ENCODE measurements at regions not wholly inside any gene's neighbourhood (a gene's known extent, or its start where the extent isn't known, plus 50 kb on each side); places are given as distances from the start of the nearest gene placed in this dataset.

DNA sequence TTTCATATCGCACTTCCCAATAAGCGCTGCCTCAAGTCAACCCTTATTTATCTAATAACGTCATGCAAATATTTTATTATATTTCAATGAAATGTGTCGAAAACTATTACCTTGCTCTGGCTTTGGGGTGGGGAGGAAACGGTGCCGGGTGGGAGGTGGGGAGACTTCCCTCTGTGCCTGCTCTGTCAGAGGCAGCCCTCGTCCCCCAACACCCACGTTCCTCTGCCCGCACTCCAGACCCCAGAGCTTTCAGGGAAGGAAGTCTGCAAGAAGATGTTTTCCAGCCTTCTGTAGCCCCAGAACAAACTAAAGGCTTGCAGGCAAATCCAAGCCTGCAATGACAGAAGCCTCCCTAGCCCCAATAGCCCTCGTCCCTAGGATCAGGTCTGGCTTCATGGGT is 235.7 kb downstream of the BUD13 start:
- Histone ChIP-seq H3K27me3 (ENCODE audit: control insufficient read depth, insufficient read depth, low read length) (no peaks in the 10 kb centered on the region), H4K20me1 (ENCODE audit: control insufficient read depth, extremely low read depth, insufficient read depth, low read length) (no peaks in the 10 kb centered on the region), H3K79me2 (ENCODE audit: control insufficient read depth, insufficient read depth, low read length) (no peaks in the 10 kb centered on the region), H3K9me3 (ENCODE audit: control insufficient read depth, insufficient read depth, low read depth, low read length) (no peaks in the 10 kb centered on the region), H3K27ac (ENCODE audit: insufficient read depth, low read length) (no peak overlapping the region), H2AFZ (ENCODE audit: low read length) (no peak overlapping the region), H3K4me2 (ENCODE audit: extremely low read depth, insufficient read depth, low read length) (no peak overlapping the region), H3K4me3 (replicated peaks in 1 of 4; ENCODE audit: control extremely low read depth in 1 of 4, insufficient read depth in 1 of 4, low read depth in 3 of 4, low read length in 4 of 4) (no peak overlapping the region), H3K4me1 (ENCODE audit: control insufficient read depth, extremely low read depth, insufficient read depth, low read length) (no peaks in the 10 kb centered on the region), H3K9ac (ENCODE audit: insufficient read depth, low read length) (no peak overlapping the region), H3K36me3 (ENCODE audit: control insufficient read depth, insufficient read depth, low read length) (no peaks in the 10 kb centered on the region)
- TF ChIP-seq EZH2 (IDR thresholded peaks at IDR 0.05; ENCODE audit: low read length, missing control alignments): no peak
- TF ChIP-seq, protein P1, sequence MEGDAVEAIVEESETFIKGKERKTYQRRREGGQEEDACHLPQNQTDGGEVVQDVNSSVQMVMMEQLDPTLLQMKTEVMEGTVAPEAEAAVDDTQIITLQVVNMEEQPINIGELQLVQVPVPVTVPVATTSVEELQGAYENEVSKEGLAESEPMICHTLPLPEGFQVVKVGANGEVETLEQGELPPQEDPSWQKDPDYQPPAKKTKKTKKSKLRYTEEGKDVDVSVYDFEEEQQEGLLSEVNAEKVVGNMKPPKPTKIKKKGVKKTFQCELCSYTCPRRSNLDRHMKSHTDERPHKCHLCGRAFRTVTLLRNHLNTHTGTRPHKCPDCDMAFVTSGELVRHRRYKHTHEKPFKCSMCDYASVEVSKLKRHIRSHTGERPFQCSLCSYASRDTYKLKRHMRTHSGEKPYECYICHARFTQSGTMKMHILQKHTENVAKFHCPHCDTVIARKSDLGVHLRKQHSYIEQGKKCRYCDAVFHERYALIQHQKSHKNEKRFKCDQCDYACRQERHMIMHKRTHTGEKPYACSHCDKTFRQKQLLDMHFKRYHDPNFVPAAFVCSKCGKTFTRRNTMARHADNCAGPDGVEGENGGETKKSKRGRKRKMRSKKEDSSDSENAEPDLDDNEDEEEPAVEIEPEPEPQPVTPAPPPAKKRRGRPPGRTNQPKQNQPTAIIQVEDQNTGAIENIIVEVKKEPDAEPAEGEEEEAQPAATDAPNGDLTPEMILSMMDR (conservative IDR thresholded peaks at IDR 0.05 in 1 of 2, IDR thresholded peaks at IDR 0.05 in 1 of 2; ENCODE audit: low read depth in 1 of 2, low read length in 2 of 2): no peak
- no peak for DNase-seq (ENCODE audit: low read depth in 2 of 2)

DNA sequence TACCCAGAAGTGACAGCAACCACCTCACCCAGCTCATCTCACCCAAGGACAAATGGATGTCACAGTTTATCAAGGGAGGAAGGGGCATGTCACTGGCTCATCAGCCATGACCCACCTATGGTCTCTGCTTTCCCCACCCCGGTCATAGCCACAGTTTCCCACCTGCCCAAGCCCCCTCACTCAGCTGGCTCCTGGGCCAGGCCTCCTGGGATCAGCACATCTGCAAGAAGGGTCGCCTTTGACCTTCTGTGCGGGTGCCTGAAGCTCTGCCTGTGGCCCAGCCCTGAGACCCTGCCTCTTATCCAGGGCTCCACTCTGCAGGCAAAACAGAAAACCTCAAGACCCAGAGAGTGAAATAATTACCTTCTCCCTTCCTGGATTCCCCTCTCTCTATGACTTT is 236.4 kb downstream of the BUD13 start:
- Histone ChIP-seq H3K9me3 (ENCODE audit: control insufficient read depth, insufficient read depth, low read depth, low read length) (no peaks in the 10 kb centered on the region), H3K79me2 (ENCODE audit: control insufficient read depth, insufficient read depth, low read length) (no peaks in the 10 kb centered on the region), H3K36me3 (ENCODE audit: control insufficient read depth, insufficient read depth, low read length) (no peaks in the 10 kb centered on the region), H4K20me1 (ENCODE audit: control insufficient read depth, extremely low read depth, insufficient read depth, low read length) (no peaks in the 10 kb centered on the region), H2AFZ (ENCODE audit: low read length) (no peak overlapping the region), H3K4me1 (ENCODE audit: control insufficient read depth, extremely low read depth, insufficient read depth, low read length) (no peaks in the 10 kb centered on the region), H3K27me3 (ENCODE audit: control insufficient read depth, insufficient read depth, low read length) (no peaks in the 10 kb centered on the region), H3K4me3 (replicated peaks in 1 of 4; ENCODE audit: control extremely low read depth in 1 of 4, insufficient read depth in 1 of 4, low read depth in 3 of 4, low read length in 4 of 4) (no peak overlapping the region), H3K4me2 (ENCODE audit: extremely low read depth, insufficient read depth, low read length) (no peak overlapping the region), H3K9ac (ENCODE audit: insufficient read depth, low read length) (no peak overlapping the region), H3K27ac (ENCODE audit: insufficient read depth, low read length) (no peak overlapping the region)
- DNase-seq (ENCODE audit: low read depth in 2 of 2): no peak
- TF ChIP-seq EZH2 (IDR thresholded peaks at IDR 0.05; ENCODE audit: low read length, missing control alignments): no peak
- TF ChIP-seq, protein P1 (conservative IDR thresholded peaks at IDR 0.05 in 1 of 2, IDR thresholded peaks at IDR 0.05 in 1 of 2; ENCODE audit: low read depth in 1 of 2, low read length in 2 of 2): no peak

DNA sequence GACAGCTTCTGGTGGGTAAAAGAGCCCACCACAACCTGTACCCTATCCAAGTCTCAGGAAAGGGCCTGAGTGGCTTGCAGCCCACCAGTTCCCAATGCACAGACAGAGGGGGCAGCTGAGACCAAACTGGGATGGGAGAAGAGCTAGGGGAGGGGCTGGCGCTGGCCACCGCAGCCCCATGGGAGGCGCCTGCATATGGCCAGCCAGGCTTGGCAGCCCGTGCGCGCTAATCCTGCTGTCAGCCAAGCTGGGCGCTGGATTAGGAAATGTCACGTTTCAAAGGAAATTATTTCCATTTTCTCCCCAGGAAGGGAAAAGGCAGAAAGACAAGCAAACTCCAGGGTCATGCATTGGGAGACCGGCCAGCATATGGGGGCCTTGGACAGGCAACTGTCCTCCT is 236.8 kb downstream of the BUD13 start:
- DNase-seq (ENCODE audit: low read depth in 2 of 2): no peak
- no peaks in the 10 kb centered on the region for H4K20me1 ChIP-seq (ENCODE audit: control insufficient read depth, extremely low read depth, insufficient read depth, low read length)
- TF ChIP-seq, protein P1 (conservative IDR thresholded peaks at IDR 0.05 in 1 of 2, IDR thresholded peaks at IDR 0.05 in 1 of 2; ENCODE audit: low read depth in 1 of 2, low read length in 2 of 2): no peak
- TF ChIP-seq EZH2 (IDR thresholded peaks at IDR 0.05; ENCODE audit: low read length, missing control alignments): no peak

More for the DNA sequence above, 236.8 kb downstream of the BUD13 start:
- Histone ChIP-seq H3K9me3 (ENCODE audit: control insufficient read depth, insufficient read depth, low read depth, low read length) (no peaks in the 10 kb centered on the region), H3K4me1 (ENCODE audit: control insufficient read depth, extremely low read depth, insufficient read depth, low read length) (no peaks in the 10 kb centered on the region), H3K27ac (ENCODE audit: insufficient read depth, low read length) (no peak overlapping the region), H2AFZ (ENCODE audit: low read length) (no peak overlapping the region), H3K4me3 (replicated peaks in 1 of 4; ENCODE audit: control extremely low read depth in 1 of 4, insufficient read depth in 1 of 4, low read depth in 3 of 4, low read length in 4 of 4) (no peak overlapping the region), H3K27me3 (ENCODE audit: control insufficient read depth, insufficient read depth, low read length) (no peaks in the 10 kb centered on the region), H3K36me3 (ENCODE audit: control insufficient read depth, insufficient read depth, low read length) (no peaks in the 10 kb centered on the region), H3K9ac (ENCODE audit: insufficient read depth, low read length) (no peak overlapping the region), H3K79me2 (ENCODE audit: control insufficient read depth, insufficient read depth, low read length) (no peaks in the 10 kb centered on the region), H3K4me2 (ENCODE audit: extremely low read depth, insufficient read depth, low read length) (no peak overlapping the region)
